ENCODE measurements at regions not wholly inside any gene's neighbourhood (a gene's known extent, or its start where the extent isn't known, plus 50 kb on each side); places are given as distances from the start of the nearest gene placed in this dataset.

- in situ Hi-C loops (cut with MboI) (no loop called here), intact Hi-C loops (cut with micrococcal nuclease) (no loop called here)
- H3K9ac ChIP-seq (ENCODE audit: insufficient read depth in 1 of 2, low read depth in 2 of 2, low read length in 2 of 2): no peak overlapping the region
- DNase-seq (ENCODE audit: extremely low read depth in 1 of 4, low spot score in 3 of 4) (no peak), ATAC-seq (no peak), FAIRE-seq (no peak)
- no peaks in the 10 kb centered on the region for H3K36me3 ChIP-seq (ENCODE audit: control insufficient read depth, insufficient read depth, low read length)
- no peak overlapping the region for H2AFZ ChIP-seq (ENCODE audit: low read depth, low read length)
- no peak overlapping the region for H3K4me3 ChIP-seq
- no peaks in the 10 kb centered on the region for H4K20me1 ChIP-seq (replicated peaks; ENCODE audit: control insufficient read depth, insufficient read depth, low read length)
- H3K27ac ChIP-seq (ENCODE audit: extremely low read depth, low read depth, low read length): no peak overlapping the region
- no peaks in the 10 kb centered on the region for H3K9me3 ChIP-seq (replicated peaks; ENCODE audit: control insufficient read depth, insufficient read depth, low read depth, low read length)
- no TSS peak for BruUV-seq (replicated peaks)
- no peaks in the 10 kb centered on the region for H3K9me1 ChIP-seq (ENCODE audit: control insufficient read depth, insufficient read depth, low read length)
- H3K27me3 ChIP-seq (ENCODE audit: control insufficient read depth in 2 of 2, insufficient read depth in 2 of 2, low read length in 2 of 2): no peaks in the 10 kb centered on the region
- H3K4me2 ChIP-seq (ENCODE audit: insufficient read depth, low read length): no peak overlapping the region
- WGBS (ENCODE audit: insufficient coverage, low coverage, missing lambda C conversion rate): 3% methylated on average over 3 of the region's 3 CpGs
- H3K79me2 ChIP-seq (ENCODE audit: control insufficient read depth, insufficient read depth, low read length): no peaks in the 10 kb centered on the region
- POLR2A ChIA-PET: no interaction called here
- CTCF ChIA-PET (ENCODE audit: low intra/inter-chr PET ratio): no interaction called here
- no peaks in the 10 kb centered on the region for H3K4me1 ChIP-seq (replicated peaks in 1 of 2; ENCODE audit: control insufficient read depth in 2 of 2, insufficient read depth in 2 of 2, low read length in 2 of 2)
- TF ChIP-seq GTF3C2 (IDR thresholded peaks at IDR 0.05; ENCODE audit: borderline replicate concordance, extremely low read depth, insufficient read length): no peak
- no peak for TF ChIP-seq VEZF1 (CRISPR knock-in tag; IDR thresholded peaks at IDR 0.05)
- no peak for TF ChIP-seq ZNF384 (IDR thresholded peaks at IDR 0.05; ENCODE audit: low read depth, low read length)
- TF ChIP-seq KHSRP (IDR thresholded peaks at IDR 0.05): no peak
- TF ChIP-seq SRSF7 (optimal IDR thresholded peaks at IDR 0.05; ENCODE audit: low read depth, low read length): no peak
- no peak for TF ChIP-seq ZNF609 (CRISPR knock-in tag; IDR thresholded peaks at IDR 0.05; ENCODE audit: borderline replicate concordance)
- TF ChIP-seq NCOA4 (IDR thresholded peaks at IDR 0.05; ENCODE audit: partially characterized antibody): no peak
- TF ChIP-seq TCF7 (IDR thresholded peaks at IDR 0.05; ENCODE audit: borderline replicate concordance): no peak
- TF ChIP-seq NFIX (CRISPR knock-in tag; IDR thresholded peaks at IDR 0.05; ENCODE audit: low read depth): no peak
- no peak for TF ChIP-seq MAFK (IDR thresholded peaks at IDR 0.05; ENCODE audit: low read length)
- TF ChIP-seq RFX1 (IDR thresholded peaks at IDR 0.05): no peak
- no peak for TF ChIP-seq CC2D1A (IDR thresholded peaks at IDR 0.05)
- TF ChIP-seq SMARCE1 (IDR thresholded peaks at IDR 0.05): no peak
Observed at GRCh38 chr15:53323191-53323590, 436.3 kb downstream of the WDR72 start.
